ENCODE measurements at regions not wholly inside any gene's neighbourhood (a gene's known extent, or its start where the extent isn't known, plus 50 kb on each side); places are given as distances from the start of the nearest gene placed in this dataset.

DNA sequence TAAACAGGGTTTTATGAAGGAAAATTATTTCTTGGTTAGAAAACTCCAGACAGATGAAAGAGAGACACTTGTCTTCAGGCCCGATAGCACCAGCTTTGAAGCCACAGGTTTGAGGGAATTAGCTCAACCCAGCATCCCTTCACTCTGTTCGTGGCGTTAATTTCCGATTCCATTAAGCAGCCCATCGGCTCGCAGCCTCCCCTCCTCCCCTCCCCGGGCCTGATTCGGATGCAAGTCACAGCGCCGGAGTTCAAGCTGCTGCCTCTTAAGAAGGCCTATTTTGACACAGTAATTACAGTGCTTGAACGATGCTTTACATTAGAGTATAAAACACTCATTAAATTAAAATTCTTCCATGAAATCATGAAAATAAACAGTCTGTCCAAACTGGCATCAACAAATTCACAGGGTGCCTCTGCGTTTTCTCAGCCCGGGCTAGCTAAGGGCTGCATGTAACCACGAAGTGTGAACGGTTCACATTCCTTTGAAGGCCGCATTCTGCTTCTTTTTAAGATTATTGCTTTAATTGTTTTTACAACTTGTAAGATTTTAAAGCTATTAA lies 145.8 kb downstream of the DICER1 start:
- no peak for TF ChIP-seq EZH2 (IDR thresholded peaks at IDR 0.05; ENCODE audit: borderline replicate concordance)
- TF ChIP-seq, protein P1, sequence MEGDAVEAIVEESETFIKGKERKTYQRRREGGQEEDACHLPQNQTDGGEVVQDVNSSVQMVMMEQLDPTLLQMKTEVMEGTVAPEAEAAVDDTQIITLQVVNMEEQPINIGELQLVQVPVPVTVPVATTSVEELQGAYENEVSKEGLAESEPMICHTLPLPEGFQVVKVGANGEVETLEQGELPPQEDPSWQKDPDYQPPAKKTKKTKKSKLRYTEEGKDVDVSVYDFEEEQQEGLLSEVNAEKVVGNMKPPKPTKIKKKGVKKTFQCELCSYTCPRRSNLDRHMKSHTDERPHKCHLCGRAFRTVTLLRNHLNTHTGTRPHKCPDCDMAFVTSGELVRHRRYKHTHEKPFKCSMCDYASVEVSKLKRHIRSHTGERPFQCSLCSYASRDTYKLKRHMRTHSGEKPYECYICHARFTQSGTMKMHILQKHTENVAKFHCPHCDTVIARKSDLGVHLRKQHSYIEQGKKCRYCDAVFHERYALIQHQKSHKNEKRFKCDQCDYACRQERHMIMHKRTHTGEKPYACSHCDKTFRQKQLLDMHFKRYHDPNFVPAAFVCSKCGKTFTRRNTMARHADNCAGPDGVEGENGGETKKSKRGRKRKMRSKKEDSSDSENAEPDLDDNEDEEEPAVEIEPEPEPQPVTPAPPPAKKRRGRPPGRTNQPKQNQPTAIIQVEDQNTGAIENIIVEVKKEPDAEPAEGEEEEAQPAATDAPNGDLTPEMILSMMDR (IDR thresholded peaks at IDR 0.05; ENCODE audit: poor library complexity) = no peak
